ENCODE measurements at regions not wholly inside any gene's neighbourhood (a gene's known extent, or its start where the extent isn't known, plus 50 kb on each side); places are given as distances from the start of the nearest gene placed in this dataset.

- no peak for TF ChIP-seq CTCF (IDR thresholded peaks at IDR 0.05; ENCODE audit: insufficient read depth, low read length, poor library complexity, severe bottlenecking)
- TF ChIP-seq EZH2phosphoT487 (conservative IDR thresholded peaks at IDR 0.05; ENCODE audit: low read length) = no peak
- H3K4me3 ChIP-seq (ENCODE audit: insufficient read depth, low read length, poor library complexity, severe bottlenecking) = no peak overlapping the region
- no peaks in the 10 kb centered on the region for H3K36me3 ChIP-seq (ENCODE audit: low read length)
- H3K9ac ChIP-seq (ENCODE audit: low read length) = no peak overlapping the region
- H3K4me2 ChIP-seq (ENCODE audit: low read depth, low read length, poor library complexity, severe bottlenecking) = no peak overlapping the region
- no peak overlapping the region for H3K27ac ChIP-seq (ENCODE audit: low read depth, low read length)
- H4K20me1 ChIP-seq (ENCODE audit: low read depth, low read length) = no peaks in the 10 kb centered on the region
- H3K79me2 ChIP-seq (ENCODE audit: insufficient read depth, low read length) = no peaks in the 10 kb centered on the region
- H3F3A ChIP-seq (ENCODE audit: insufficient read depth) = no peaks in the 10 kb centered on the region
- H3K27me3 ChIP-seq (ENCODE audit: low read length) = no peaks in the 10 kb centered on the region
- H3K9me3 ChIP-seq (ENCODE audit: insufficient read depth, low read length) = no peaks in the 10 kb centered on the region
- H3K9me2 ChIP-seq (replicated peaks; ENCODE audit: insufficient read depth, low read length) = no peaks in the 10 kb centered on the region
- H2AFZ ChIP-seq (ENCODE audit: low read depth, low read length, severe bottlenecking) = no peak overlapping the region
Observed at GRCh38 chr10:107444443-107444842, 279.9 kb upstream of the SORCS1 start.

- H3K27ac ChIP-seq (ENCODE audit: low read depth, low read length) = no peak overlapping the region
- no peaks in the 10 kb centered on the region for H3K27me3 ChIP-seq (ENCODE audit: low read length)
- H4K20me1 ChIP-seq (ENCODE audit: low read depth, low read length) = no peaks in the 10 kb centered on the region
- H3K4me2 ChIP-seq (ENCODE audit: low read depth, low read length, poor library complexity, severe bottlenecking) = no peak overlapping the region
- no peaks in the 10 kb centered on the region for H3K79me2 ChIP-seq (ENCODE audit: insufficient read depth, low read length)
- H3K4me3 ChIP-seq (ENCODE audit: insufficient read depth, low read length, poor library complexity, severe bottlenecking) = no peak overlapping the region
- TF ChIP-seq EZH2phosphoT487 (conservative IDR thresholded peaks at IDR 0.05; ENCODE audit: low read length) (no peak), CTCF (IDR thresholded peaks at IDR 0.05; ENCODE audit: insufficient read depth, low read length, poor library complexity, severe bottlenecking) (no peak)
- H3K9me2 ChIP-seq (replicated peaks; ENCODE audit: insufficient read depth, low read length) = no peaks in the 10 kb centered on the region
- H3K9me3 ChIP-seq (ENCODE audit: insufficient read depth, low read length) = no peaks in the 10 kb centered on the region
- H3K36me3 ChIP-seq (ENCODE audit: low read length) = no peaks in the 10 kb centered on the region
- H3F3A ChIP-seq (ENCODE audit: insufficient read depth) = no peaks in the 10 kb centered on the region
- H3K9ac ChIP-seq (ENCODE audit: low read length) = no peak overlapping the region
- no peak overlapping the region for H2AFZ ChIP-seq (ENCODE audit: low read depth, low read length, severe bottlenecking)
Observed at GRCh38 chr10:107443813-107444212, 279.3 kb upstream of the SORCS1 start.

- no peak for TF ChIP-seq EZH2phosphoT487 (conservative IDR thresholded peaks at IDR 0.05; ENCODE audit: low read length)
- no peak for TF ChIP-seq CTCF (IDR thresholded peaks at IDR 0.05; ENCODE audit: insufficient read depth, low read length, poor library complexity, severe bottlenecking)
- no peak overlapping the region for H3K9ac ChIP-seq (ENCODE audit: low read length)
- H3K36me3 ChIP-seq (ENCODE audit: low read length) = no peaks in the 10 kb centered on the region
- no peaks in the 10 kb centered on the region for H4K20me1 ChIP-seq (ENCODE audit: low read depth, low read length)
- no peaks in the 10 kb centered on the region for H3K79me2 ChIP-seq (ENCODE audit: insufficient read depth, low read length)
- H3K27ac ChIP-seq (ENCODE audit: low read depth, low read length) = no peak overlapping the region
- H3K9me3 ChIP-seq (ENCODE audit: insufficient read depth, low read length) = no peaks in the 10 kb centered on the region
- no peaks in the 10 kb centered on the region for H3F3A ChIP-seq (ENCODE audit: insufficient read depth)
- no peak overlapping the region for H2AFZ ChIP-seq (ENCODE audit: low read depth, low read length, severe bottlenecking)
- no peaks in the 10 kb centered on the region for H3K9me2 ChIP-seq (replicated peaks; ENCODE audit: insufficient read depth, low read length)
- H3K4me2 ChIP-seq (ENCODE audit: low read depth, low read length, poor library complexity, severe bottlenecking) = no peak overlapping the region
- H3K27me3 ChIP-seq (ENCODE audit: low read length) = no peaks in the 10 kb centered on the region
- H3K4me3 ChIP-seq (ENCODE audit: insufficient read depth, low read length, poor library complexity, severe bottlenecking) = no peak overlapping the region
Observed at GRCh38 chr10:107443326-107443725, 278.8 kb upstream of the SORCS1 start.
